GM23248 (cell line): ENCODE measurements at regions not wholly inside any gene's neighbourhood (a gene's known extent, or its start where the extent isn't known, plus 50 kb on each side); places are given as distances from the start of the nearest gene placed in this dataset.
"Not testable (repeated sequence)": the region's sequence is repeated elsewhere in the genome, so short reads cannot be mapped to it uniquely, and the experiment has no call there.

Experiments used
- DNase-seq: peaks from one replicate; pipeline ENCODE4 v3.0.0-alpha.2; 2015
- H2AFZ ChIP-seq: fragments of 200-600 bp; sonication (generic); 2 replicates; pipeline ENCODE4 v1.6.1; 2016; ENCODE audit warnings: antibody characterized with exemption
- H3F3A ChIP-seq: fragments of 200-600 bp; sonication (generic); 2 replicates; pipeline ENCODE4 v1.6.1; 2016; ENCODE audit warnings: mild to moderate bottlenecking, antibody characterized with exemption, mixed run types; ENCODE audit not compliant: insufficient read depth
- H3K27ac ChIP-seq: fragments of 200-600 bp; sonication (generic); 2 replicates; pipeline ENCODE4 v1.5.1; 2016; ENCODE audit warnings: mild to moderate bottlenecking
- H3K27me3 ChIP-seq: fragments of 200-600 bp; sonication (generic); replicated peaks from 2 replicates; pipeline ENCODE4 v1.6.1; 2016; ENCODE audit warnings: mild to moderate bottlenecking; ENCODE audit not compliant: insufficient read depth
- H3K36me3 ChIP-seq: fragments of 200-600 bp; sonication (generic); 2 replicates; pipeline ENCODE4 v1.6.1; 2016; ENCODE audit warnings: low read depth, mild to moderate bottlenecking
- H3K4me1 ChIP-seq: fragments of 200-600 bp; sonication (generic); 2 replicates; pipeline ENCODE4 v1.6.1; 2016; ENCODE audit warnings: mild to moderate bottlenecking; ENCODE audit not compliant: insufficient read depth
- H3K4me2 ChIP-seq: fragments of 200-600 bp; sonication (generic); one replicate; pipeline ENCODE4 v1.6.1; 2016; ENCODE audit warnings: mild to moderate bottlenecking; ENCODE audit not compliant: unreplicated experiment
- H3K4me3 ChIP-seq: fragments of 200-600 bp; sonication (generic); 2 replicates; pipeline ENCODE4 v1.5.1; 2016; ENCODE audit warnings: mild to moderate bottlenecking
- H3K79me2 ChIP-seq: fragments of 200-600 bp; sonication (generic); 2 replicates; pipeline ENCODE4 v1.6.1; 2016; ENCODE audit warnings: mild to moderate bottlenecking; ENCODE audit not compliant: insufficient read depth
- H3K9ac ChIP-seq: fragments of 200-600 bp; sonication (generic); 2 replicates; pipeline ENCODE4 v1.6.1; 2016; ENCODE audit warnings: mild to moderate bottlenecking
- H3K9me2 ChIP-seq: fragments of 200-600 bp; sonication (generic); 2 replicates; pipeline ENCODE4 v1.6.1; 2016; ENCODE audit warnings: mixed run types, mild to moderate bottlenecking, moderate library complexity; ENCODE audit not compliant: insufficient read depth
- H3K9me3 ChIP-seq: fragments of 200-600 bp; sonication (generic); one replicate; pipeline ENCODE4 v1.6.1; 2017; ENCODE audit warnings: low read depth
- H4K20me1 ChIP-seq: fragments of 200-600 bp; sonication (generic); 2 replicates; pipeline ENCODE4 v1.6.0; 2016; ENCODE audit not compliant: insufficient read depth
- EZH2 ChIP-seq: fragments of 200-600 bp; sonication (generic); IDR thresholded peaks from 2 replicates; pipeline ENCODE4 v1.6.1; 2018; ENCODE audit warnings: antibody characterized with exemption, mild to moderate bottlenecking; ENCODE audit not compliant: insufficient read depth, poor library complexity, severe bottlenecking
- EZH2phosphoT487 ChIP-seq: fragments of 200-600 bp; sonication (generic); IDR thresholded peaks from 2 replicates; pipeline ENCODE4 v1.6.1; 2018; ENCODE audit warnings: antibody characterized with exemption, moderate library complexity, mild to moderate bottlenecking, low read depth; ENCODE audit not compliant: insufficient read depth
- WGBS, 2 experiments: methylation state at CpG; one replicate each; pipeline ENCODE4 v1.1.6; 2015 to 2017; ENCODE audit warnings: low lambda C conversion rate in 2 of 2, low coverage in 1 of 2; ENCODE audit errors: missing lambda C conversion rate in 2 of 2; 5-methylcytosine and 5-hydroxymethylcytosine counted together
- in situ Hi-C: fragments of 300-500 bp; cut with MboI; formaldehyde crosslinking; loops from 2 replicates; pipeline ENCODE4 v1.15.0; 2020

- Histone ChIP-seq H2AFZ (no peak overlapping the region), H3K4me3 (no peak overlapping the region), H3K36me3 (no peaks in the 10 kb centered on the region), H3K9me3 (no peaks in the 10 kb centered on the region), H3K4me2 (no peak overlapping the region), H3K9ac (no peak overlapping the region), H3K79me2 (no peaks in the 10 kb centered on the region), H3F3A (no peaks in the 10 kb centered on the region), H3K27me3 (no peaks in the 10 kb centered on the region), H4K20me1 (no peaks in the 10 kb centered on the region), H3K4me1 (no peaks in the 10 kb centered on the region), H3K27ac (no peak overlapping the region), H3K9me2 (no peaks in the 10 kb centered on the region)
- in situ Hi-C loops, result no loop called here
- DNase-seq, result no peak
- 100% methylated on average over 1 of the region's 1 CpG for WGBS, 2 experiments
- TF ChIP-seq EZH2 (no peak), EZH2phosphoT487 (no peak)
Measured at GRCh38 chrX:46226422-46226821, 318.8 kb downstream of the ZNF674 start.

GRCh38 chrX:46223499-46223898, 321.7 kb downstream of the ZNF674 start:
- H3K36me3 ChIP-seq, H3K27ac ChIP-seq, H2AFZ ChIP-seq, H3K27me3 ChIP-seq, in situ Hi-C loops, DNase-seq, H4K20me1 ChIP-seq, H3K9me3 ChIP-seq, H3K4me1 ChIP-seq, H3K79me2 ChIP-seq, H3K9ac ChIP-seq, H3F3A ChIP-seq, H3K4me2 ChIP-seq, H3K4me3 ChIP-seq, H3K9me2 ChIP-seq: not testable (repeated sequence)

- H2AFZ ChIP-seq, result no peak overlapping the region
- no peak overlapping the region for H3K27ac ChIP-seq
- no peaks in the 10 kb centered on the region for H3K27me3 ChIP-seq
- H3K4me1 ChIP-seq, result no peaks in the 10 kb centered on the region
- no peaks in the 10 kb centered on the region for H3F3A ChIP-seq
- no peak overlapping the region for H3K4me3 ChIP-seq
- H4K20me1 ChIP-seq, result no peaks in the 10 kb centered on the region
- H3K4me2 ChIP-seq, result no peak overlapping the region
- H3K79me2 ChIP-seq, result no peaks in the 10 kb centered on the region
- no peaks in the 10 kb centered on the region for H3K9me3 ChIP-seq
- no peaks in the 10 kb centered on the region for H3K9me2 ChIP-seq
- H3K9ac ChIP-seq, result no peak overlapping the region
- WGBS, 2 experiments, result 82 to 83% methylated on average over 3 of the region's 3 CpGs
- TF ChIP-seq EZH2, result no peak
- no peak for TF ChIP-seq EZH2phosphoT487
- no peak for DNase-seq
- in situ Hi-C loops, result no loop called here
- H3K36me3 ChIP-seq, result no peaks in the 10 kb centered on the region
Measured at GRCh38 chrX:46220822-46221221, 324.4 kb downstream of the ZNF674 start.

- Histone ChIP-seq H3K27ac (no peak overlapping the region), H3K4me1 (no peaks in the 10 kb centered on the region), H2AFZ (no peak overlapping the region), H4K20me1 (no peaks in the 10 kb centered on the region), H3K4me2 (no peak overlapping the region), H3K79me2 (no peaks in the 10 kb centered on the region), H3K9me2 (no peaks in the 10 kb centered on the region), H3K36me3 (no peaks in the 10 kb centered on the region), H3K4me3 (no peak overlapping the region), H3K27me3 (no peaks in the 10 kb centered on the region), H3K9me3 (no peaks in the 10 kb centered on the region), H3F3A (no peaks in the 10 kb centered on the region), H3K9ac (no peak overlapping the region)
- DNase-seq, result no peak
- WGBS, 2 experiments, result 45 to 80% methylated on average over 1 of the region's 1 CpG
- in situ Hi-C loops, result no loop called here
- TF ChIP-seq EZH2phosphoT487 (no peak), EZH2 (no peak)
Measured at GRCh38 chrX:46218373-46218772, 326.8 kb downstream of the ZNF674 start.

- H3K36me3 ChIP-seq, result no peaks in the 10 kb centered on the region
- no peaks in the 10 kb centered on the region for H3K79me2 ChIP-seq
- H3K4me2 ChIP-seq, result no peak overlapping the region
- H3K9me2 ChIP-seq, result no peaks in the 10 kb centered on the region
- no peak overlapping the region for H3K4me3 ChIP-seq
- DNase-seq, result no peak
- 89 to 94% methylated on average over 2 of the region's 2 CpGs for WGBS, 2 experiments
- H2AFZ ChIP-seq, result no peak overlapping the region
- in situ Hi-C loops, result no loop called here
- H3K27ac ChIP-seq, result no peak overlapping the region
- no peaks in the 10 kb centered on the region for H3K9me3 ChIP-seq
- H4K20me1 ChIP-seq, result no peaks in the 10 kb centered on the region
- no peak for TF ChIP-seq EZH2
- no peak for TF ChIP-seq EZH2phosphoT487
- no peak overlapping the region for H3K9ac ChIP-seq
- H3F3A ChIP-seq, result no peaks in the 10 kb centered on the region
- no peaks in the 10 kb centered on the region for H3K27me3 ChIP-seq
- no peaks in the 10 kb centered on the region for H3K4me1 ChIP-seq
Measured at GRCh38 chrX:46216406-46216805, 328.8 kb downstream of the ZNF674 start.
